Keratinocyte (primary cell): ENCODE measurements at regions not wholly inside any gene's neighbourhood (a gene's known extent, or its start where the extent isn't known, plus 50 kb on each side); places are given as distances from the start of the nearest gene placed in this dataset.

Source experiments
- DNase-seq: peaks from one replicate; pipeline ENCODE4 v3.0.0-alpha.2; 2011; ENCODE audit warnings: low read depth, missing footprints, low spot score
- FAIRE-seq: peaks from 2 replicates; lab custom pipeline; 2011; peaks lifted over from hg19 to GRCh38; lab: Jason Lieb, UNC
- H2AFZ ChIP-seq: 2 replicates; pipeline ENCODE4 v1.6.0; 2012; ENCODE audit warnings: low read length, control low read depth, inconsistent platforms; ENCODE audit not compliant: control insufficient read depth
- H3K27ac ChIP-seq: 2 replicates; pipeline ENCODE4 v1.5.1; 2011; ENCODE audit warnings: low read length; ENCODE audit not compliant: control insufficient read depth, insufficient read depth
- H3K27me3 ChIP-seq: 3 replicates; pipeline ENCODE4 v1.6.0; 2011; ENCODE audit warnings: low read length; ENCODE audit not compliant: control insufficient read depth, insufficient read depth; ENCODE audit errors: extremely low read depth
- H3K36me3 ChIP-seq, 2 experiments: 2 replicates in 1 of 2; 3 replicates in 1 of 2; pipeline ENCODE4 v1.5.1; 2011; ENCODE audit warnings: low read length in 2 of 2, mild to moderate bottlenecking in 1 of 2; ENCODE audit not compliant: control insufficient read depth in 2 of 2, insufficient read depth in 2 of 2; ENCODE audit errors: extremely low read depth in 1 of 2
- H3K4me1 ChIP-seq: 3 replicates; pipeline ENCODE4 v1.5.1; 2011; ENCODE audit warnings: low read length; ENCODE audit not compliant: control insufficient read depth, insufficient read depth; ENCODE audit errors: extremely low read depth
- H3K4me2 ChIP-seq: 3 replicates; pipeline ENCODE4 v1.6.0; 2011; ENCODE audit warnings: low read depth, low read length; ENCODE audit not compliant: control insufficient read depth, insufficient read depth; ENCODE audit errors: extremely low read depth
- H3K4me3 ChIP-seq, 3 experiments: fragments of 200-600 bp in 1 of 3; sonication (generic) in 1 of 3; 2 replicates in 2 of 3; 3 replicates in 1 of 3; pipeline ENCODE4 v1.5.1; 2011 to 2016; ENCODE audit warnings: low read length in 3 of 3, mild to moderate bottlenecking in 3 of 3, control low read depth in 2 of 3, inconsistent platforms in 1 of 3, low read depth in 1 of 3, mixed read lengths in 1 of 3, mixed run types in 1 of 3, moderate library complexity in 1 of 3; ENCODE audit not compliant: control insufficient read depth in 2 of 3, insufficient read depth in 2 of 3; ENCODE audit errors: extremely low read depth in 1 of 3
- H3K79me2 ChIP-seq: 2 replicates; pipeline ENCODE4 v1.6.0; 2012; ENCODE audit warnings: low read length; ENCODE audit not compliant: control insufficient read depth, insufficient read depth
- H3K9ac ChIP-seq: 3 replicates; pipeline ENCODE4 v1.6.0; 2011; ENCODE audit warnings: low read length; ENCODE audit not compliant: control insufficient read depth, insufficient read depth; ENCODE audit errors: extremely low read depth
- H3K9me1 ChIP-seq: 3 replicates; pipeline ENCODE4 v1.6.0; 2011; ENCODE audit warnings: low read length; ENCODE audit not compliant: control insufficient read depth, insufficient read depth; ENCODE audit errors: extremely low read depth
- H3K9me3 ChIP-seq: 2 replicates; pipeline ENCODE4 v1.5.1; 2012; ENCODE audit warnings: low read depth, low read length; ENCODE audit not compliant: control insufficient read depth
- H4K20me1 ChIP-seq: 3 replicates; pipeline ENCODE4 v1.6.0; 2011; ENCODE audit warnings: low read length; ENCODE audit not compliant: control insufficient read depth, insufficient read depth; ENCODE audit errors: extremely low read depth
- EZH2 ChIP-seq: IDR thresholded peaks from one replicate; pipeline ENCODE4 v1.6.1; 2012; ENCODE audit warnings: inconsistent platforms, mild to moderate bottlenecking, low read length, moderate library complexity
- dilution Hi-C: fragments of 300-500 bp; cut with MboI; formaldehyde crosslinking; loops from one replicate; pipeline ENCODE4 v1.7.0; 2020; ENCODE audit warnings: low sequenced_read_pairs; ENCODE audit not compliant: extremely low pct_ligation_motif_present
- TF ChIP-seq, protein P1 (sequence below), 3 experiments: IDR thresholded peaks in 1 of 3; conservative IDR thresholded peaks in 1 of 3; optimal IDR thresholded peaks in 1 of 3; 2 replicates in 2 of 3; 3 replicates in 1 of 3; pipeline versions ENCODE3 to v1.5.1; 2011; ENCODE audit warnings: low read length in 3 of 3, mild to moderate bottlenecking in 3 of 3, moderate library complexity in 2 of 3, control low read depth in 1 of 3, inconsistent platforms in 1 of 3; ENCODE audit not compliant: insufficient read depth in 2 of 3; ENCODE audit errors: extremely low read depth in 1 of 3

- FAIRE-seq (no peak), DNase-seq (no peak)
- Histone ChIP-seq H3K9me1 (no peaks in the 10 kb centered on the region), H3K36me3 (no peaks in the 10 kb centered on the region), H3K4me1 (peaks cover 3% of the 10 kb centered on the region), H3K27ac (no peak overlapping the region), H3K4me2 (no peak overlapping the region), H3K9ac (no peak overlapping the region), H3K4me3 (no peak overlapping the region), H2AFZ (no peak overlapping the region), H4K20me1 (no peaks in the 10 kb centered on the region), H3K27me3 (no peaks in the 10 kb centered on the region), H3K79me2 (no peaks in the 10 kb centered on the region), H3K9me3 (no peaks in the 10 kb centered on the region)
- no peak for TF ChIP-seq EZH2
- TF ChIP-seq, protein P1, sequence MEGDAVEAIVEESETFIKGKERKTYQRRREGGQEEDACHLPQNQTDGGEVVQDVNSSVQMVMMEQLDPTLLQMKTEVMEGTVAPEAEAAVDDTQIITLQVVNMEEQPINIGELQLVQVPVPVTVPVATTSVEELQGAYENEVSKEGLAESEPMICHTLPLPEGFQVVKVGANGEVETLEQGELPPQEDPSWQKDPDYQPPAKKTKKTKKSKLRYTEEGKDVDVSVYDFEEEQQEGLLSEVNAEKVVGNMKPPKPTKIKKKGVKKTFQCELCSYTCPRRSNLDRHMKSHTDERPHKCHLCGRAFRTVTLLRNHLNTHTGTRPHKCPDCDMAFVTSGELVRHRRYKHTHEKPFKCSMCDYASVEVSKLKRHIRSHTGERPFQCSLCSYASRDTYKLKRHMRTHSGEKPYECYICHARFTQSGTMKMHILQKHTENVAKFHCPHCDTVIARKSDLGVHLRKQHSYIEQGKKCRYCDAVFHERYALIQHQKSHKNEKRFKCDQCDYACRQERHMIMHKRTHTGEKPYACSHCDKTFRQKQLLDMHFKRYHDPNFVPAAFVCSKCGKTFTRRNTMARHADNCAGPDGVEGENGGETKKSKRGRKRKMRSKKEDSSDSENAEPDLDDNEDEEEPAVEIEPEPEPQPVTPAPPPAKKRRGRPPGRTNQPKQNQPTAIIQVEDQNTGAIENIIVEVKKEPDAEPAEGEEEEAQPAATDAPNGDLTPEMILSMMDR (optimal IDR thresholded peaks at IDR 0.05 in 1 of 3, IDR thresholded peaks at IDR 0.05 in 1 of 3, conservative IDR thresholded peaks at IDR 0.05 in 1 of 3; ENCODE audit: extremely low read depth in 1 of 3, insufficient read depth in 2 of 3, low read length in 3 of 3): no peak
- dilution Hi-C loops: no loop called here
Measured at GRCh38 chr5:92761585-92761984, 819.4 kb downstream of the NR2F1-AS1 start.

DNA sequence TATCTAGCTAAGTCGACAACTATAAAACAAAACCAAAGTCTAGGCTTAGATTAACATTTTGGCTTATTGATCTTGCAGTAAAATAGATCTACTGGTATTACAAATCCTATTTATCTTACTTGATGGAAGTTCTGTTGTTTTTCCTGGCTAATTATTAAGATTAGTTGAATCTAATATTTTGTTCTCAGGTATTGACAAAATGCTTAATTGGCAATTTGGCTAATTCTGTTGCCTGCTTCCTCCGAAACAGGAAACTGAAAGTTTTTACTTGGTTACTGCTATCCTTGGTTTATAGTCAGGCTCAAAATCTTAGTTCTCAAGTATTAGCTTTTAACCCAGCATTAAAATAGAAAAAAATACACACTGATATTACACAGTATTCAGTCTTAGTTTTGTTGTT is 820.5 kb downstream of the NR2F1-AS1 start:
- FAIRE-seq: no peak
- Histone ChIP-seq H3K4me2 (no peak overlapping the region), H3K9ac (no peak overlapping the region), H3K36me3 (no peaks in the 10 kb centered on the region), H3K4me3 (no peak overlapping the region), H3K9me3 (no peaks in the 10 kb centered on the region), H3K79me2 (no peaks in the 10 kb centered on the region), H4K20me1 (no peaks in the 10 kb centered on the region), H3K4me1 (peaks cover 3% of the 10 kb centered on the region), H3K27me3 (no peaks in the 10 kb centered on the region), H3K9me1 (no peaks in the 10 kb centered on the region), H2AFZ (no peak overlapping the region), H3K27ac (no peak overlapping the region)
- DNase-seq: no peak
- TF ChIP-seq EZH2: no peak
- TF ChIP-seq, protein P1 (optimal IDR thresholded peaks at IDR 0.05 in 1 of 3, IDR thresholded peaks at IDR 0.05 in 1 of 3, conservative IDR thresholded peaks at IDR 0.05 in 1 of 3; ENCODE audit: extremely low read depth in 1 of 3, insufficient read depth in 2 of 3, low read length in 3 of 3): no peak
- dilution Hi-C loops: no loop called here
